Panc1 (cell line): ENCODE measurements at regions not wholly inside any gene's neighbourhood (a gene's known extent, or its start where the extent isn't known, plus 50 kb on each side); places are given as distances from the start of the nearest gene placed in this dataset.

Experiments used
- ATAC-seq: fragments of 200-7000 bp; cut with Tn5 transposase; 2 replicates; pipeline ENCODE4 v1.9.1; 2020; ENCODE audit warnings: mild to moderate bottlenecking, moderate library complexity
- BruUV-seq: library from RNA; stranded (reverse); fragments of 400-500 nt; replicated peaks from 2 replicates; lab custom pipeline; 2021; lab: Mats Ljungman, UMichigan
- CTCF ChIA-PET: fragments of 300-600 bp; sonication (Branson Sonifier 250); formaldehyde crosslinking; loops from one replicate; lab custom pipeline; 2022; ENCODE audit warnings: antibody characterized with exemption; lab: Charles Lee
- POLR2A ChIA-PET: fragments of 300-600 bp; sonication (Branson Sonifier 250); formaldehyde crosslinking; loops from one replicate; lab custom pipeline; 2022; ENCODE audit warnings: antibody characterized with exemption; lab: Charles Lee
- DNase-seq: peaks from one replicate; pipeline ENCODE4 v3.0.0-alpha.2; 2010; ENCODE audit warnings: low read depth, low spot score
- H3K27ac ChIP-seq: 2 replicates; pipeline ENCODE4 v1.5.1; 2011; ENCODE audit warnings: mild to moderate bottlenecking, low read length, inconsistent platforms
- H3K27me3 ChIP-seq: fragments of 200-500 bp; sonication (Bioruptor generic); 2 replicates; pipeline ENCODE4 v1.6.0; 2014; ENCODE audit warnings: low read length, inconsistent platforms; ENCODE audit not compliant: control insufficient read depth, insufficient read depth
- H3K36me3 ChIP-seq: fragments of 200-500 bp; sonication (Bioruptor generic); 2 replicates; pipeline ENCODE4 v1.5.1; 2014; ENCODE audit warnings: inconsistent platforms, mild to moderate bottlenecking, low read length, moderate library complexity; ENCODE audit not compliant: control insufficient read depth, insufficient read depth
- H3K4me1 ChIP-seq: 2 replicates; pipeline ENCODE4 v1.5.1; 2011; ENCODE audit warnings: inconsistent platforms, mild to moderate bottlenecking, low read length, moderate library complexity; ENCODE audit not compliant: control insufficient read depth, insufficient read depth
- H3K4me3 ChIP-seq, 2 experiments: 2 replicates each; pipeline ENCODE4 v1.5.1; 2011 to 2012; ENCODE audit warnings: low read depth in 2 of 2, low read length in 2 of 2, mild to moderate bottlenecking in 2 of 2, inconsistent platforms in 1 of 2, moderate library complexity in 1 of 2
- H3K9me3 ChIP-seq: fragments of 200-500 bp; sonication (Bioruptor generic); 2 replicates; pipeline ENCODE4 v1.5.1; 2014; ENCODE audit warnings: low read depth, mild to moderate bottlenecking, inconsistent platforms, low read length, moderate library complexity; ENCODE audit not compliant: control insufficient read depth, insufficient read depth
- CTCF ChIP-seq: fragments of 450-650 bp; IDR thresholded peaks from 2 replicates; pipeline ENCODE4 v1.5.1; 2017; ENCODE audit warnings: mild to moderate bottlenecking
- POLR2AphosphoS5 ChIP-seq: IDR thresholded peaks from 2 replicates; pipeline ENCODE4 v1.6.1; 2012; ENCODE audit warnings: mild to moderate bottlenecking, low read depth, low read length, moderate library complexity
- SIN3A ChIP-seq: IDR thresholded peaks from 2 replicates; pipeline ENCODE4 v1.6.1; 2012; ENCODE audit warnings: low read depth, mild to moderate bottlenecking, low read length, moderate library complexity, borderline replicate concordance; ENCODE audit not compliant: insufficient read depth
- TCF7L2 ChIP-seq: IDR thresholded peaks from 2 replicates; pipeline ENCODE4 v1.6.1; 2011; ENCODE audit warnings: mild to moderate bottlenecking, low read depth, low read length, inconsistent platforms
- in situ Hi-C: cut with HindIII; loops from 2 replicates; pipeline ENCODE4 v1.10.0; 2016; ENCODE audit warnings: low sequenced_read_pairs, low pct_unique_long_range_greater_than_20kb
- intact Hi-C: fragments of 100-400 bp; cut with micrococcal nuclease; formaldehyde crosslinking; loops from one replicate; pipeline ENCODE4 v1.10.0; 2022; ENCODE audit not compliant: unreplicated experiment
- TF ChIP-seq, protein P1 (sequence below), 2 experiments: IDR thresholded peaks; 2 replicates each; pipeline ENCODE4 v1.6.1; 2011 to 2012; ENCODE audit warnings: low read depth in 2 of 2, control low read depth in 1 of 2, low read length in 1 of 2, mild to moderate bottlenecking in 1 of 2, moderate library complexity in 1 of 2; ENCODE audit not compliant: insufficient read depth in 1 of 2

DNA sequence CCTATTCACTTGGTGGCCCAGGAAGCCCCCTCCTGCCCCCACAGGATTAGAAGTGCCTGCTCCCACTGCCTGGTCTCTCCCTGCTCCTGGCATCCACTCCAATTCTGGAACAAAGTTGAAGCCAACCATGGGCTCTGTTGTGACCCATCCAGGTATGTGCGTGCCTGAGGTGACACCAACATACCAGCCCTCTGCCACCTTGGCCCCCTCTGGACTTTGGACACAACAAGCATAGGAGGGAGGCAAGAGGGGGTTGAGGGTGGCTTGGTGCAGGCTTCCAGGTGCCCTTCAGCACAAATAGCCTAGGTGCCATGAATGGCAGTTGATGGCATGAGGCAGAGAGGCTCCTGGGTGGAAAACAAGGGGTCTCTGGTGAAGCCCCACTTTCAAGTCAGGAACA is 600.9 kb downstream of the SI start:
- CTCF ChIA-PET: no interaction called here
- ATAC-seq: no peak

GRCh38 chr3:164476631-164477030 is 601.7 kb downstream of the SI start:
- TF ChIP-seq POLR2AphosphoS5: no peak
- TF ChIP-seq, protein P1, sequence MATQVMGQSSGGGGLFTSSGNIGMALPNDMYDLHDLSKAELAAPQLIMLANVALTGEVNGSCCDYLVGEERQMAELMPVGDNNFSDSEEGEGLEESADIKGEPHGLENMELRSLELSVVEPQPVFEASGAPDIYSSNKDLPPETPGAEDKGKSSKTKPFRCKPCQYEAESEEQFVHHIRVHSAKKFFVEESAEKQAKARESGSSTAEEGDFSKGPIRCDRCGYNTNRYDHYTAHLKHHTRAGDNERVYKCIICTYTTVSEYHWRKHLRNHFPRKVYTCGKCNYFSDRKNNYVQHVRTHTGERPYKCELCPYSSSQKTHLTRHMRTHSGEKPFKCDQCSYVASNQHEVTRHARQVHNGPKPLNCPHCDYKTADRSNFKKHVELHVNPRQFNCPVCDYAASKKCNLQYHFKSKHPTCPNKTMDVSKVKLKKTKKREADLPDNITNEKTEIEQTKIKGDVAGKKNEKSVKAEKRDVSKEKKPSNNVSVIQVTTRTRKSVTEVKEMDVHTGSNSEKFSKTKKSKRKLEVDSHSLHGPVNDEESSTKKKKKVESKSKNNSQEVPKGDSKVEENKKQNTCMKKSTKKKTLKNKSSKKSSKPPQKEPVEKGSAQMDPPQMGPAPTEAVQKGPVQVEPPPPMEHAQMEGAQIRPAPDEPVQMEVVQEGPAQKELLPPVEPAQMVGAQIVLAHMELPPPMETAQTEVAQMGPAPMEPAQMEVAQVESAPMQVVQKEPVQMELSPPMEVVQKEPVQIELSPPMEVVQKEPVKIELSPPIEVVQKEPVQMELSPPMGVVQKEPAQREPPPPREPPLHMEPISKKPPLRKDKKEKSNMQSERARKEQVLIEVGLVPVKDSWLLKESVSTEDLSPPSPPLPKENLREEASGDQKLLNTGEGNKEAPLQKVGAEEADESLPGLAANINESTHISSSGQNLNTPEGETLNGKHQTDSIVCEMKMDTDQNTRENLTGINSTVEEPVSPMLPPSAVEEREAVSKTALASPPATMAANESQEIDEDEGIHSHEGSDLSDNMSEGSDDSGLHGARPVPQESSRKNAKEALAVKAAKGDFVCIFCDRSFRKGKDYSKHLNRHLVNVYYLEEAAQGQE (IDR thresholded peaks at IDR 0.05; ENCODE audit: insufficient read depth in 1 of 2, low read depth in 2 of 2, low read length in 1 of 2): no peak
- no peak for TF ChIP-seq TCF7L2
- no peak for TF ChIP-seq CTCF
- no peak for TF ChIP-seq SIN3A
- intact Hi-C loops (no loop called here), in situ Hi-C loops (no loop called here)
- Histone ChIP-seq H3K4me3 (no peak overlapping the region), H3K9me3 (no peaks in the 10 kb centered on the region), H3K4me1 (no peaks in the 10 kb centered on the region), H3K36me3 (no peaks in the 10 kb centered on the region), H3K27ac (no peak overlapping the region), H3K27me3 (no peaks in the 10 kb centered on the region)
- ATAC-seq: no peak
- BruUV-seq: no TSS peak
- POLR2A ChIA-PET: no interaction called here
- no peak for DNase-seq
- CTCF ChIA-PET: no interaction called here

More for the DNA sequence above, 600.9 kb downstream of the SI start:
- POLR2A ChIA-PET: no interaction called here
- no peak overlapping the region for H3K27ac ChIP-seq
- no peak overlapping the region for H3K4me3 ChIP-seq
- in situ Hi-C loops (no loop called here), intact Hi-C loops (no loop called here)
- BruUV-seq: no TSS peak
- no peaks in the 10 kb centered on the region for H3K27me3 ChIP-seq
- no peaks in the 10 kb centered on the region for H3K9me3 ChIP-seq
- no peak for DNase-seq
- no peaks in the 10 kb centered on the region for H3K4me1 ChIP-seq
- no peak for TF ChIP-seq SIN3A
- TF ChIP-seq CTCF: no peak
- no peak for TF ChIP-seq POLR2AphosphoS5
- TF ChIP-seq, protein P1 (IDR thresholded peaks at IDR 0.05; ENCODE audit: insufficient read depth in 1 of 2, low read depth in 2 of 2, low read length in 1 of 2): no peak
- no peak for TF ChIP-seq TCF7L2
- no peaks in the 10 kb centered on the region for H3K36me3 ChIP-seq
